ENCODE measurements at regions not wholly inside any gene's neighbourhood (a gene's known extent, or its start where the extent isn't known, plus 50 kb on each side); places are given as distances from the start of the nearest gene placed in this dataset.
"Not testable (repeated sequence)": the region's sequence is repeated elsewhere in the genome, so short reads cannot be mapped to it uniquely, and the experiment has no call there.

- Histone ChIP-seq H3K4me3 (ENCODE audit: extremely low read depth, insufficient read depth, low read length, poor library complexity, severe bottlenecking) (no peak overlapping the region), H3K9me3 (ENCODE audit: control insufficient read depth, low read length) (no peaks in the 10 kb centered on the region), H3K27ac (ENCODE audit: low read depth, low read length, severe bottlenecking) (no peak overlapping the region), H3K4me1 (ENCODE audit: control insufficient read depth, insufficient read depth, low read length, poor library complexity, severe bottlenecking) (no peaks in the 10 kb centered on the region), H3K36me3 (ENCODE audit: control insufficient read depth, insufficient read depth, low read length) (no peaks in the 10 kb centered on the region)
- 89% methylated on average over 17 to 19 of the region's 19 CpGs for WGBS, 2 experiments (ENCODE audit: insufficient coverage in 2 of 2)
Observed at GRCh38 chr17:83160443-83161297, 81.3 kb downstream of the METRNL start.

GRCh38 chr17:83161298-83162034, 82.1 kb downstream of the METRNL start:
- WGBS, 2 experiments (ENCODE audit: insufficient coverage in 2 of 2) = 85 to 87% methylated on average over 8 to 12 of the region's 14 CpGs
- no peaks in the 10 kb centered on the region for H3K36me3 ChIP-seq (ENCODE audit: control insufficient read depth, insufficient read depth, low read length)
- H3K27ac ChIP-seq (ENCODE audit: low read depth, low read length, severe bottlenecking) = no peak overlapping the region
- no peaks in the 10 kb centered on the region for H3K4me1 ChIP-seq (ENCODE audit: control insufficient read depth, insufficient read depth, low read length, poor library complexity, severe bottlenecking)
- no peaks in the 10 kb centered on the region for H3K9me3 ChIP-seq (ENCODE audit: control insufficient read depth, low read length)
- H3K4me3 ChIP-seq (ENCODE audit: extremely low read depth, insufficient read depth, low read length, poor library complexity, severe bottlenecking) = no peak overlapping the region

- H3K4me3 ChIP-seq (ENCODE audit: extremely low read depth, insufficient read depth, low read length, poor library complexity, severe bottlenecking) = no peak overlapping the region
- WGBS, 2 experiments (ENCODE audit: insufficient coverage in 2 of 2) = 92% methylated on average over 18 to 21 of the region's 21 CpGs
- no peak overlapping the region for H3K27ac ChIP-seq (ENCODE audit: low read depth, low read length, severe bottlenecking)
- no peaks in the 10 kb centered on the region for H3K9me3 ChIP-seq (ENCODE audit: control insufficient read depth, low read length)
- no peaks in the 10 kb centered on the region for H3K36me3 ChIP-seq (ENCODE audit: control insufficient read depth, insufficient read depth, low read length)
- H3K4me1 ChIP-seq (ENCODE audit: control insufficient read depth, insufficient read depth, low read length, poor library complexity, severe bottlenecking) = no peaks in the 10 kb centered on the region
Observed at GRCh38 chr17:83162035-83162745, 82.8 kb downstream of the METRNL start.

- Histone ChIP-seq H3K36me3 (ENCODE audit: control insufficient read depth, insufficient read depth, low read length) (no peaks in the 10 kb centered on the region), H3K4me1 (ENCODE audit: control insufficient read depth, insufficient read depth, low read length, poor library complexity, severe bottlenecking) (no peaks in the 10 kb centered on the region), H3K4me3 (ENCODE audit: extremely low read depth, insufficient read depth, low read length, poor library complexity, severe bottlenecking) (no peak overlapping the region), H3K27ac (ENCODE audit: low read depth, low read length, severe bottlenecking) (no peak overlapping the region), H3K9me3 (ENCODE audit: control insufficient read depth, low read length) (no peaks in the 10 kb centered on the region)
- 95 to 100% methylated on average over 1 to 3 of the region's 3 CpGs for WGBS, 2 experiments (ENCODE audit: insufficient coverage in 2 of 2)
Observed at GRCh38 chr17:83164490-83164889, 85.1 kb downstream of the METRNL start.

- peaks cover 6% of the 10 kb centered on the region for H3K4me1 ChIP-seq (ENCODE audit: control insufficient read depth, insufficient read depth, low read length, poor library complexity, severe bottlenecking)
- H3K4me3 ChIP-seq (ENCODE audit: extremely low read depth, insufficient read depth, low read length, poor library complexity, severe bottlenecking) = no peak overlapping the region
- H3K36me3 ChIP-seq (ENCODE audit: control insufficient read depth, insufficient read depth, low read length) = no peaks in the 10 kb centered on the region
- no peaks in the 10 kb centered on the region for H3K9me3 ChIP-seq (ENCODE audit: control insufficient read depth, low read length)
- H3K27ac ChIP-seq (ENCODE audit: low read depth, low read length, severe bottlenecking) = no peak overlapping the region
- WGBS, 2 experiments (ENCODE audit: insufficient coverage in 2 of 2) = 57 to 68% methylated on average over 4 to 6 of the region's 9 CpGs
Observed at GRCh38 chr17:83170571-83171260, 91.3 kb downstream of the METRNL start.

GRCh38 chr17:83171661-83172060, 92.3 kb downstream of the METRNL start:
- WGBS, 2 experiments (ENCODE audit: insufficient coverage in 2 of 2) = 68 to 69% methylated on average over 10 to 21 of the region's 21 CpGs
- H3K9me3 ChIP-seq (ENCODE audit: control insufficient read depth, low read length) = no peaks in the 10 kb centered on the region
- peaks cover 6% of the 10 kb centered on the region for H3K4me1 ChIP-seq (ENCODE audit: control insufficient read depth, insufficient read depth, low read length, poor library complexity, severe bottlenecking)
- H3K27ac ChIP-seq (ENCODE audit: low read depth, low read length, severe bottlenecking) = no peak overlapping the region
- no peak overlapping the region for H3K4me3 ChIP-seq (ENCODE audit: extremely low read depth, insufficient read depth, low read length, poor library complexity, severe bottlenecking)
- H3K36me3 ChIP-seq (ENCODE audit: control insufficient read depth, insufficient read depth, low read length) = no peaks in the 10 kb centered on the region

- H3K36me3 ChIP-seq (ENCODE audit: control insufficient read depth, insufficient read depth, low read length); H3K4me3 ChIP-seq (ENCODE audit: extremely low read depth, insufficient read depth, low read length, poor library complexity, severe bottlenecking); H3K9me3 ChIP-seq (ENCODE audit: control insufficient read depth, low read length); H3K27ac ChIP-seq (ENCODE audit: low read depth, low read length, severe bottlenecking); H3K4me1 ChIP-seq (ENCODE audit: control insufficient read depth, insufficient read depth, low read length, poor library complexity, severe bottlenecking): not testable (repeated sequence)
- WGBS, 2 experiments (ENCODE audit: insufficient coverage in 2 of 2) = 92 to 100% methylated on average over 2 to 4 of the region's 9 CpGs
Observed at GRCh38 chr17:83172099-83172498, 92.7 kb downstream of the METRNL start.

GRCh38 chr17:83172646-83173045, 93.2 kb downstream of the METRNL start:
- H3K9me3 ChIP-seq (ENCODE audit: control insufficient read depth, low read length); H3K36me3 ChIP-seq (ENCODE audit: control insufficient read depth, insufficient read depth, low read length); H3K4me3 ChIP-seq (ENCODE audit: extremely low read depth, insufficient read depth, low read length, poor library complexity, severe bottlenecking); H3K4me1 ChIP-seq (ENCODE audit: control insufficient read depth, insufficient read depth, low read length, poor library complexity, severe bottlenecking); H3K27ac ChIP-seq (ENCODE audit: low read depth, low read length, severe bottlenecking): not testable (repeated sequence)
- WGBS, 2 experiments (ENCODE audit: insufficient coverage in 2 of 2) = no CpG with 5 or more reads among the region's 20 CpGs

- not testable (repeated sequence) for H3K9me3 ChIP-seq (ENCODE audit: control insufficient read depth, low read length); H3K4me1 ChIP-seq (ENCODE audit: control insufficient read depth, insufficient read depth, low read length, poor library complexity, severe bottlenecking); H3K36me3 ChIP-seq (ENCODE audit: control insufficient read depth, insufficient read depth, low read length); H3K4me3 ChIP-seq (ENCODE audit: extremely low read depth, insufficient read depth, low read length, poor library complexity, severe bottlenecking); H3K27ac ChIP-seq (ENCODE audit: low read depth, low read length, severe bottlenecking)
- WGBS, 2 experiments (ENCODE audit: insufficient coverage in 2 of 2) = 92 to 94% methylated on average over 12 to 15 of the region's 24 CpGs
Observed at GRCh38 chr17:83173180-83173913, 93.9 kb downstream of the METRNL start.

- Histone ChIP-seq H3K4me1 (ENCODE audit: control insufficient read depth, insufficient read depth, low read length, poor library complexity, severe bottlenecking) (peaks cover 6% of the 10 kb centered on the region), H3K27ac (ENCODE audit: low read depth, low read length, severe bottlenecking) (no peak overlapping the region), H3K9me3 (ENCODE audit: control insufficient read depth, low read length) (no peaks in the 10 kb centered on the region), H3K36me3 (ENCODE audit: control insufficient read depth, insufficient read depth, low read length) (no peaks in the 10 kb centered on the region), H3K4me3 (ENCODE audit: extremely low read depth, insufficient read depth, low read length, poor library complexity, severe bottlenecking) (no peak overlapping the region)
- WGBS, 2 experiments (ENCODE audit: insufficient coverage in 2 of 2) = 90 to 95% methylated on average over 14 to 18 of the region's 18 CpGs
Observed at GRCh38 chr17:83173914-83174361, 94.5 kb downstream of the METRNL start.
